ENCODE measurements at regions not wholly inside any gene's neighbourhood (a gene's known extent, or its start where the extent isn't known, plus 50 kb on each side); places are given as distances from the start of the nearest gene placed in this dataset.

DNA sequence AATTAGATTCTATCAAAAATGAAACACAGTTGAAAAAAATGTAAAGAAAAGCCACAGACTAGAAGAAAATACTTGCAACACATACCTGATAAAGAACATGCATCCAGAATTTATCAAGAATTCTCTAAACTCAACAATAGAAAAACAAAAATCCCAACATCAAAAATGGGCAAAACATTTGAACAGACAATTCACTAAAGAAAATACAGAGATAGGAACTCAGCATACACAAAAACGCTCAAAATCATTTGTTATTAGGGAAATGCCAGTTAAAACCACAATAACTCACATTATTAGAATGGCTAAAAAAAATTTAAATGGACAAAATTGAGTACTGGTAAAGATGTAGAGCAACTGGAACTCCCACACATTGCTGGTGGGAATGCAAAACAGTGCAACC lies 311.0 kb upstream of the PRDM1 start:
- DNase-seq = no peak
- Mint-ChIP-seq H3K36me3 (no peaks in the 10 kb centered on the region), H3K4me1 (no peaks in the 10 kb centered on the region), H3K4me3 (no peak overlapping the region), H3K27ac (no peak overlapping the region), H3K9me3 (peaks cover 13% of the 10 kb centered on the region), H3K27me3 (no peaks in the 10 kb centered on the region)

DNA sequence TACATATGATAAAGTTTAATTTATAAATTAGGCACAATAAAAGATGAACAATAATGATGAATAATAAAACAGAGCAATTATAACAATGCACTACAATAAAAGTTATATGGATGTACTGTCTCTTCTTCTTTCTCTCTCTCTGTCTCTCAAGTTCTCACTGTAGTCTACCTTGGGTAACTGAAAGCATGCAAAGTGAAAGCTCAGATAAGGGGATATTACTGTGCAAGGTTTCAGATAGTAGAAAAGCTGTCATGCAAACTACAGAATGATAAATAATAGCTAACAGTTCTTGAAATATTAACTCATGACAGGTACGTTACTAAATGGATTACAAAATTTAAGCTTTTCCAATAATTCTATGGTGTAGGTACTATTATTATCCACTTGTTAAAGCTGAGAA lies 311.9 kb upstream of the PRDM1 start:
- Mint-ChIP-seq H3K4me3 (no peak overlapping the region), H3K36me3 (no peaks in the 10 kb centered on the region), H3K4me1 (no peaks in the 10 kb centered on the region), H3K27me3 (no peaks in the 10 kb centered on the region), H3K27ac (no peak overlapping the region), H3K9me3 (peaks cover 13% of the 10 kb centered on the region)
- no peak for DNase-seq

DNA sequence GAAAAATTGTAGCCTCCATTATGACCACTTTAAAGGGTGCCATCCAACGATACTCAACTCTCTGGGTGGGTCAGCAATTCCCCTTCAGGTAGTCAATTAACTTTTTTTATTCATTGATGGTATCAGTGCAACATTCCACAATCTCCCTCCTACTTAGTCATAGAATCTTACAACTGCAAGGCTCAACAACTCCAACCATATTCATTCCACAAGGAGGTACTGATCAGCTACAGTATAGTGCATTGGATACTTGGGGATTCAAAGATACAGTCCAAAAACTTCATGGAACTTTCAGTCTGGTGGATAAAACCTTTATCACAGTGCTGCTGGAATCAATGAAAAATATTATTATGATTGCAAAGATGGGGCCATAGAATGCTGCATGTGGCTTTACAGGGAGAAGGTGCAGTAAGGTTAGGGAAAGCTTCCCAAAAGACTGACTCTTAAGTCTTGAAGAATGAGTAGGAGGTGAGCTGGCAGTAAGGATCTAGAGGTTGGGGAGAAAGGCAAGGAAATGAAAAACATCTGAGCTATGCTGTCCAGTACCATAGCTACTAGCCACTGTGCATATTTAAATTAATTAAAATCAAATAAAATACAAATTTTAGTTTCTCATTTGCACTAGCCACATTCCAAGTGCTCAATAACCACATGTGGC lies 314.7 kb upstream of the PRDM1 start:
- Mint-ChIP-seq H3K27me3 (no peaks in the 10 kb centered on the region), H3K4me3 (no peak overlapping the region), H3K27ac (no peak overlapping the region), H3K36me3 (no peaks in the 10 kb centered on the region), H3K9me3 (peaks cover 8% of the 10 kb centered on the region), H3K4me1 (no peaks in the 10 kb centered on the region)
- no peak for DNase-seq

DNA sequence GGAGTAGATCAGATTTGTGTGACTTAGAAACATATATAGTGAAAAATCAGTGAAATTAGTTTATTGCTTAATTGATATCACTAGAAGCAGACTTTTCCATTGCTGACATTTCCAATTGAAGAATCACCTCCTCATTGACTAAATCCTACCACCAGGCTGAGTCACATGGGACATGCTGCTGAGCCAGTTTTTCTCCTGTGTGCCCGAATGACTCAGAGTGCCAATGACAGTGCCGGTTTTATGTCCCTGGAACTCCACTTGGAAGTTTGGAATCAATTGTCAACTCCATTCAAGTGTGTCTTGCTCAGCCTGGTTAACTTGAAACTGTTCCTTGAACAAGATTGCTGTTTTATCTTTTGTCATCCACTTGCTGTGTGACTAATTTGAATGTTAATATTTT lies 316.1 kb upstream of the PRDM1 start:
- H3K4me1 Mint-ChIP-seq = no peaks in the 10 kb centered on the region
- peaks cover 2% of the 10 kb centered on the region for H3K9me3 Mint-ChIP-seq

DNA sequence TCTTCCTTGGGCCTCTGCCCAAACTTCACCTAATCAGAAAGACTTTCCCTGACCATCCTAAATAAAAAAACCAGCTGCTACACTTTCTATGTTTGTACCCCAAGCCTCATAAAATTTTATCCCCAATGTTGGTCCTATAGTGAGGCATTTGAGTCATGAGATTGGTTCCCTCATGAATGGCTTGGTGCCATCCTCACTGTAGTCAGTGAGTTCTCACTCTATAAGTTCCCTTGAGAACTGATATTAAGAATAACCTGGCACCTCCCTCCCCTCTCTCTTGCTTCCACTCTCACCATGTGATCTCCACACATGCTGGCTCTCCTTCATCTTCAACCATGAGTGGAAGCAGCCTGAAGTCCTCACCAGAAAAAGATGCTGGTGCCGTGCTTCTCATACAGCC lies 316.9 kb upstream of the PRDM1 start:
- Mint-ChIP-seq H3K9me3 (no peaks in the 10 kb centered on the region), H3K36me3 (no peaks in the 10 kb centered on the region), H3K4me1 (no peaks in the 10 kb centered on the region), H3K27me3 (peaks cover 4% of the 10 kb centered on the region), H3K27ac (no peak overlapping the region), H3K4me3 (no peak overlapping the region)
- DNase-seq = no peak

More for the DNA sequence above, 316.1 kb upstream of the PRDM1 start:
- no peak for DNase-seq
- H3K27me3 Mint-ChIP-seq = peaks cover 3% of the 10 kb centered on the region
- no peaks in the 10 kb centered on the region for H3K36me3 Mint-ChIP-seq
- no peak overlapping the region for H3K27ac Mint-ChIP-seq
- H3K4me3 Mint-ChIP-seq = no peak overlapping the region

DNA sequence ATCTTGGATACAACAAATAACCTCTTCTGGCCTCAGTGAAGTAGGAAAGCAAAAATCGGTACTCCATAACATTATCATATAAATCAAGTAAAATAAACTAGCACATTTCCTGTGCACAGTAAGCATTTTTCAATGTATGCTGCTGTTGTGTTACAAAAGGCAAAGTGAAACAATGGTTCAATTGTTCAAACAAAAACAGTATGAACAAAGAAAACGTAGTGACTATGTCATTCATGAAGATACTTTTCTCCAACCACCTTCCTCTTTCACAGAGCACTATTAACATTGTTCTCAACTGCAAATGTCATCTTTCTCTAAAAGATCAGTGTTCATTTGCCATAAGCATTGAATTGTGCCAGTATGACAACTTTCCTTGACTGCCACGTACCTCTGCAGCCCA lies 318.6 kb upstream of the PRDM1 start:
- H3K27me3 Mint-ChIP-seq = peaks cover 7% of the 10 kb centered on the region
- no peaks in the 10 kb centered on the region for H3K4me1 Mint-ChIP-seq
- H3K36me3 Mint-ChIP-seq = no peaks in the 10 kb centered on the region
- H3K4me3 Mint-ChIP-seq = no peak overlapping the region
- H3K9me3 Mint-ChIP-seq = no peaks in the 10 kb centered on the region
- DNase-seq = no peak
- H3K27ac Mint-ChIP-seq = no peak overlapping the region

DNA sequence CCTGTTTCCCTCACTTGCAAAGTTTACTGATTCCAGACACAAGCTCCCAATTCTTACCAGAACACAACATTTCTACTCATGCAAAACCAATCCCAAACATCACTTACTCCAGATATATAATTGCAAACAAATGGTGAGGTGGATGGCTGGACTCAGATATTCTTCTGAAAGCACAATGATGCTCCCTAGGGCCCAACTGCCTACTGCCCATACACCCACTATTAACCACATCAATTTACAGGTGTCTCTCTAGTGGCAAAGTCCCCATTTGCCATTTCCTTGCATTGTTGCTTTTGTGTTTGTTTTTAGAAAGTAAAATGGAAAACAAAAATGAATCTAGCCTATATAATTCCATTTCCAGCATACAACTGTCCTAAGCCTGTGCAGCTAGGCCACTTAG lies 320.9 kb upstream of the PRDM1 start:
- H3K36me3 Mint-ChIP-seq = no peaks in the 10 kb centered on the region
- H3K27ac Mint-ChIP-seq = no peak overlapping the region
- no peaks in the 10 kb centered on the region for H3K9me3 Mint-ChIP-seq
- H3K4me1 Mint-ChIP-seq = no peaks in the 10 kb centered on the region
- H3K27me3 Mint-ChIP-seq = peaks cover 7% of the 10 kb centered on the region
- no peak overlapping the region for H3K4me3 Mint-ChIP-seq
- no peak for DNase-seq

DNA sequence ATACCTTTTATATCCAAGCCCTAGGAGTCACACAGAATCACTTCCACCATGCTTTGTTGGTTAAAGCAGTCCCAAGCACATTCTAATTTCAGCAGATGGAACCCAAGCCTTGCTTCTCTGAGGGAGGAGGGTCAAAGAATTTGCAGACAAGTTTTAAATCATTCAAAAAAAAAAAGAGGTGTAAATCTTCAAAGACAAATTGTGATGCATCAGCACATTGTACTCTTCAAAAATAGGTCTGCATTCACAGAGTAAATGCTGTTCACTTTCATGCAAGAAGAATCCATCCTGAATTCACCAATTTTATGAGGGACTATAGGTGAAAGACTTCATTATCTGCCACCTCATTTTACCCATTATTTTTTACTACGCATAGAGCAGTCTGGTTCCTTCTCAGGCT lies 321.8 kb upstream of the PRDM1 start:
- Mint-ChIP-seq H3K27me3 (peaks cover 11% of the 10 kb centered on the region), H3K4me3 (no peak overlapping the region), H3K27ac (no peak overlapping the region), H3K4me1 (peaks cover 3% of the 10 kb centered on the region), H3K36me3 (no peaks in the 10 kb centered on the region), H3K9me3 (no peaks in the 10 kb centered on the region)
- DNase-seq = no peak

DNA sequence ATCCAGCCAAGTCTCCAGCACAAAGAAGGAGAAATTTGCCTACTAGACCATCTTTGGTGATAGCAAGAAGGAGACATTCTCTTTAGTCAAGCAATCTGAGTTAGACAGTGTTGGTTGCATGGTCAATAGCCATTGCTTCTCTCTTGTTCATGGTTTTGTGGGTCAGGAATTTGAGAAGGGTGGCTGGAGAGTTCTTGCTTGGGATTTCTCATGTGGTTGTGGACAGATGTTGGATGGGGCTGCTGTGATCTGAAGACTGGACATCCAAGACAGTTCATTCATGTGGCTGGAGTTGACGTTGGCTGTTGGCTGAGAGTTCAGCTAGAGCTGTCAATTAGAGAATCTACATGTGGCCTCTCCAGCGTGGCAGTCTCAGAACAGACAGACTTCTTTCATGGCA lies 322.3 kb upstream of the PRDM1 start:
- DNase-seq = no peak
- peaks cover 3% of the 10 kb centered on the region for H3K4me1 Mint-ChIP-seq
- H3K4me3 Mint-ChIP-seq = no peak overlapping the region
- H3K9me3 Mint-ChIP-seq = no peaks in the 10 kb centered on the region
- peaks cover 11% of the 10 kb centered on the region for H3K27me3 Mint-ChIP-seq
- no peak overlapping the region for H3K27ac Mint-ChIP-seq
- no peaks in the 10 kb centered on the region for H3K36me3 Mint-ChIP-seq

DNA sequence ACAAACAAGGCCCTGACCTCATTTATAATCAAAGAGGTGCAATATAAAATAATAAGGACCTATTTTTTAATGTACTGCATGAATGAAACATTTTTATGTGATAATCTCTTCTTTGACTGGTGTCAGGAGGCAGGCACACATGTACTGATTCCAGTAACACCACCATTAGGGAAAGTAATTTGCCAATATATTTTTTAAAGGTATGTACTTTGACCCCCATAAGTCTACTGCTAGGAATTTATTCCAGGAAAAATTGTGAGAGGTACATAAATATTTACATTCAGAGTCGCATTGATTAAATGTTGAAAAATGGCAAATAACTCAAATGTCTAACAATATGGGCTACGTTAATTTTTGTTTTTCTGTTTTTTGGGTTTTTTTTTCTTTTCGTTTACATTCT lies 325.4 kb upstream of the PRDM1 start:
- no peaks in the 10 kb centered on the region for H3K9me3 Mint-ChIP-seq
- H3K27me3 Mint-ChIP-seq = peaks cover 24% of the 10 kb centered on the region
- DNase-seq = no peak
- no peaks in the 10 kb centered on the region for H3K36me3 Mint-ChIP-seq
- no peak overlapping the region for H3K27ac Mint-ChIP-seq
- H3K4me3 Mint-ChIP-seq = no peak overlapping the region
- peaks cover 10% of the 10 kb centered on the region for H3K4me1 Mint-ChIP-seq

DNA sequence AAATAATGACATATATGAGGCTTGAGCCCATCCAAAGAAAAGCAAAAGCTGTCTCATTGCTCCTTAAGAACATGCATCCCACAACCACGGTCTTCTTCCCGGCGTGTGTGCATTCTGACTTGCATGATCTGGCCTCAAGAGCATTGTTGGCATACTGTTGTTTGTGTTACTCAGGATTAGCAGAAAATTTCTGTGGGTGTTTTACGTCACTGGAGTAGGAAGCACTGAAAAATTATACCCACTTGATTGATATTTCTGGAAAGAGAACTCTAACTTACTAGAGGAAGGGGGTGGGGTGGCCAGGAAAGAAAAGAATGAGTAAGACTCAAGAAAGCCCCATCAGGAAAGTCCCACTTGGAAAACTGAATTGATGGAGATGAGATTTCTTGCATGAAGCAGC lies 326.2 kb upstream of the PRDM1 start:
- no peaks in the 10 kb centered on the region for H3K36me3 Mint-ChIP-seq
- H3K27me3 Mint-ChIP-seq = peaks cover 26% of the 10 kb centered on the region
- H3K4me3 Mint-ChIP-seq = no peak overlapping the region
- H3K4me1 Mint-ChIP-seq = peaks cover 10% of the 10 kb centered on the region
- H3K27ac Mint-ChIP-seq = no peak overlapping the region
- no peak for DNase-seq
- H3K9me3 Mint-ChIP-seq = no peaks in the 10 kb centered on the region

DNA sequence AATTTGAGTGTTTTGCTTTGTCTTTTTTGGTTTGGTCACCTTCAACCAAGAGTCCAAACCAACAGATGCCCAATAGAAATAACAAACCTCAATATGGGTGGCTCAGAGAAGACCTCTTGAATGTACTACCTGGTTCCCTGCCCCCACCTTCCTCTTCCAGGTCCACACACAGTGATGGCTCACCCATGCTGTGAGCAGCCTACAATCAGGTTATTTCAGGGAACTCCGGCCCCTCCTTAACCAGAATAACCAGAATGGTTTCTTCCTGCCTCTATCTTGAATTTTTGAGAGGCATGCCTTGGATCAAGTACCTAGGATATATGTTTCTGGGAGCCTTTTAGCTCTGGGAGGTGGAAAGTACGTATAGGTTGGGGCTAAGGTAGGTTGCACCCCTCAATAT lies 327.1 kb upstream of the PRDM1 start:
- Mint-ChIP-seq H3K4me3 (no peak overlapping the region), H3K36me3 (no peaks in the 10 kb centered on the region), H3K27me3 (peaks cover 25% of the 10 kb centered on the region), H3K4me1 (peaks cover 10% of the 10 kb centered on the region), H3K9me3 (no peaks in the 10 kb centered on the region), H3K27ac (no peak overlapping the region)
- DNase-seq = no peak

DNA sequence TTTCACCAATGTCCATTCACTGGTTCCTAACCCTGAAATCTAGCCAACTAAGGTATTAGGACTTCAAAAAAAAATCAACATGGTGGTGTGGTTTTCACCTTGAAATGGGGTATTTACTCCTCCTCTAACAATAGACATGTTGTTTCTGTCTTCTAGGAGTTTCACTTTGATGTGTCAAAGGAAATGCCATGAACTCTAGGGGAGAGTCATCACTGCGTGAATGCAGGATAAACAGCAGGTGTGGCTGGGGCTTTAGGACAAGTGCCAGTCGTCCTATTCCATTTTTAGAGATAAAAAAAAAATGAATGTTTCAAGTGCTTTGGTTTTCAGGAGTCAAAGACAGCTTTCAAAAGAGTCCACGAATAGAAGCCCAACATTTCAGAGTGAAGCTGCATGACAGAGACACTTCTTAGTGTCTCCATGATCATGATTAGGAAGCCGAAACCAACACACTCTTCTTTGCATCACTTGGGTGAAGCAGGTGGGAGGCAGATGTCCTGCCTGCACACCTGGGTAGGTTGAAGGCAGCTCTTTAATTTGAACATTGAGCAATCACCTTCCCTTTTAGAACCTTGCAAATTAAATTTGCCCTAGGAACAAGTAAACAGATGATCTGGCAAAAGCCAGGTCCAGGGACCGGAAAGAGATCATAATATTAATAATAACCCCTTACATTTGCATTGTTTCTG lies 328.5 kb upstream of the PRDM1 start:
- Mint-ChIP-seq H3K36me3 (no peaks in the 10 kb centered on the region), H3K4me3 (no peak overlapping the region), H3K27ac (no peak overlapping the region), H3K27me3 (peaks cover 23% of the 10 kb centered on the region), H3K9me3 (no peaks in the 10 kb centered on the region), H3K4me1 (peaks cover 10% of the 10 kb centered on the region)
- DNase-seq = no peak

DNA sequence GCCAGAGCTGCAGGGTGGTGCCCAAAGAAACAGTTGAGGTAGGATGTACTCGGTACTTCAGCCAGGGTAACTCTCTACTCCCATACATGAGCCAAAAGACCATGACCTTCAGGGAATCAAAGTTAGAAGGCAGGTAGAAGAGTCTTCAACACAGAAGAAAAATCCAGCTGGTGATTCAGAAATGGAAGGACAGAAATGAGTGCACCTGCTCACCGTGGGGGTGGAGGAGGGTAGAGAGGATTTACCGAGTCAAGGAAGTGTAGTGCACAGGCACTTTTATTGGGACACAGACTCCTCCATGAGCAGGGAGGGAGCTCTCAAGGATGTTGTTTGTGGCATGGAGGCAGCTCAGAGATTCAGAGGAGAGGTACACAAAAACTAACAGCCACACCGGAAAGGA lies 330.3 kb upstream of the PRDM1 start:
- Mint-ChIP-seq H3K4me1 (peaks cover 10% of the 10 kb centered on the region), H3K4me3 (no peak overlapping the region), H3K27me3 (peaks cover 23% of the 10 kb centered on the region), H3K9me3 (no peaks in the 10 kb centered on the region), H3K36me3 (no peaks in the 10 kb centered on the region), H3K27ac (no peak overlapping the region)
- DNase-seq = no peak

DNA sequence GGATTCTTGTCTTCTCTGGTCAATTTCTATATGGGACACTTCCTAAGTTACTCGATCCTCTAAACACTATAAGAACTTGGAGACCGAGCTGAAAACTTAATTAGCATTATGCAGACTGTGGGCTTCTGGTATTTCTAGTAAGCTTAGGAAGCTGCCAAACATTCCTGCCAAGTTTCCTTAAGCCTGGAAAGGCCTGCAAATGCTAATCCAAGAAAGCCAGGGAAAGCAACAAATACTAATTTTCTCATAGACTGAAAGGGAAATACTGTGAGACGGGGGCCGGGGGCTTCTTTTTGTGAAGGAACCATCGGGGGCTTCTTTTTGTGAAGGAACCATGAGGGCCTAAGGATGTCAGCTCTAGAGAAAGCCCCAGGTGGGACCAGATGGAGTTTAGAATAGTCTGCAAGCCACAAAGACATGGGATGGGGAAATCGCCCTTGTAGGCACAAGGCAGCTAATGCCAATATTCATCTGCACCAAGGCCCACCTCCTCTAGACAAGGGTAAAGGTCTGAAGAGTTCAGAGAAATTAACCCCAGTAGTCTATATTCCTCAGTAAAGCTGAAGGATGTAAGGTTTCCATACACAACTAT lies 332.4 kb upstream of the PRDM1 start:
- Mint-ChIP-seq H3K9me3 (no peaks in the 10 kb centered on the region), H3K4me1 (peaks cover 8% of the 10 kb centered on the region), H3K4me3 (no peak overlapping the region), H3K36me3 (no peaks in the 10 kb centered on the region), H3K27ac (no peak overlapping the region), H3K27me3 (peaks cover 19% of the 10 kb centered on the region)
- DNase-seq = no peak

DNA sequence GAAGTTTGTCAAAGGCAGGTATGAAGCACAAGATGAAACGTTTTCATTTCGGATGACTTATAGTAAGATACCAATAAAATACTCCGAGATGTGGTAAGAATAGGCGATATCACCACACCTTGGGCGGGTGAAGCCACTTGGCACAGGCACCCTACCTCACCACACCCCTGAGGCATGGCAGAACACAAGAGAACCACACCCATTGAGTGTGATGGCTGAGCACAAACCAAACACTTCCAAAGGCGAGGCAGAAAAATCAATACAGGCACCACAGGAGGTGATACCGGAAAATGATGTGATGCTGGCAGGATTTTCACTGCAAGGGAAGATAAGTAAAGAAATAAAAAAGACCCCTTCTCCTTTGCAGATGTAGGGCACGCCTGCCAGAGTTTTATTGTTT lies 332.9 kb upstream of the PRDM1 start:
- no peak overlapping the region for H3K4me3 Mint-ChIP-seq
- H3K9me3 Mint-ChIP-seq = no peaks in the 10 kb centered on the region
- no peaks in the 10 kb centered on the region for H3K36me3 Mint-ChIP-seq
- H3K27ac Mint-ChIP-seq = no peak overlapping the region
- H3K27me3 Mint-ChIP-seq = peaks cover 19% of the 10 kb centered on the region
- no peak for DNase-seq
- H3K4me1 Mint-ChIP-seq = peaks cover 8% of the 10 kb centered on the region

Data from activated naive CD8-positive, alpha-beta T cell treated with anti-CD3 and anti-CD28 coated beads for 36 hours (primary cell).